DND-41 (cell line): ENCODE measurements at regions not wholly inside any gene's neighbourhood (a gene's known extent, or its start where the extent isn't known, plus 50 kb on each side); places are given as distances from the start of the nearest gene placed in this dataset.

ENCODE experiments used
- ATAC-seq: fragments of 200-7000 bp; cut with Tn5 transposase; 3 replicates; pipeline ENCODE4 v1.9.1; 2021; ENCODE audit warnings: low read depth; ENCODE audit not compliant: insufficient read depth
- DNase-seq: peaks from one replicate; pipeline ENCODE4 v3.0.0-alpha.2; 2020
- H2AFZ ChIP-seq: 2 replicates; pipeline ENCODE4 v1.6.0; 2012; ENCODE audit warnings: low read depth, low read length
- H3K27ac ChIP-seq: 2 replicates; pipeline ENCODE4 v1.5.1; 2012; ENCODE audit warnings: low read length, inconsistent platforms
- H3K27me3 ChIP-seq: fragments of 200-600 bp; sonication (generic); 2 replicates; pipeline ENCODE4 v1.6.0; 2012; ENCODE audit warnings: low read length, mild to moderate bottlenecking, inconsistent platforms; ENCODE audit not compliant: insufficient read depth, poor library complexity
- H3K36me3 ChIP-seq: 2 replicates; pipeline ENCODE4 v1.5.1; 2012; ENCODE audit warnings: low read length, inconsistent platforms; ENCODE audit not compliant: insufficient read depth
- H3K4me1 ChIP-seq: 2 replicates; pipeline ENCODE4 v1.5.1; 2012; ENCODE audit warnings: mild to moderate bottlenecking, low read length; ENCODE audit not compliant: insufficient read depth
- H3K4me2 ChIP-seq: 2 replicates; pipeline ENCODE4 v1.6.0; 2012; ENCODE audit warnings: mild to moderate bottlenecking, moderate library complexity, low read length, inconsistent platforms; ENCODE audit not compliant: insufficient read depth
- H3K4me3 ChIP-seq, 2 experiments: fragments of 200-600 bp in 1 of 2; shearing (Covaris generic) in 1 of 2; 2 replicates each; pipeline ENCODE4 v1.5.1; 2012 to 2016; ENCODE audit warnings: inconsistent platforms in 2 of 2, low read length in 2 of 2, mild to moderate bottlenecking in 2 of 2, low read depth in 1 of 2, moderate library complexity in 1 of 2
- H3K79me2 ChIP-seq: 2 replicates; pipeline ENCODE4 v1.6.0; 2012; ENCODE audit warnings: low read length, inconsistent platforms; ENCODE audit not compliant: insufficient read depth
- H3K9ac ChIP-seq: 2 replicates; pipeline ENCODE4 v1.6.0; 2012; ENCODE audit warnings: low read depth, mild to moderate bottlenecking, inconsistent platforms, low read length, moderate library complexity
- H3K9me3 ChIP-seq: 2 replicates; pipeline ENCODE4 v1.5.1; 2012; ENCODE audit warnings: low read length, moderate library complexity, mild to moderate bottlenecking, inconsistent platforms; ENCODE audit not compliant: insufficient read depth, severe bottlenecking
- H4K20me1 ChIP-seq: 2 replicates; pipeline ENCODE4 v1.6.0; 2012; ENCODE audit warnings: low read length; ENCODE audit not compliant: insufficient read depth
- EZH2 ChIP-seq: IDR thresholded peaks from 3 replicates; pipeline ENCODE4 v1.6.1; 2012; ENCODE audit warnings: borderline replicate concordance, low read depth, mild to moderate bottlenecking, moderate library complexity, low read length, inconsistent platforms; ENCODE audit not compliant: severe bottlenecking
- TF ChIP-seq, protein P1 (sequence below): IDR thresholded peaks from 2 replicates; pipeline ENCODE4 v1.5.1; 2012; ENCODE audit warnings: borderline replicate concordance, low read length, moderate library complexity, mild to moderate bottlenecking; ENCODE audit not compliant: poor library complexity, severe bottlenecking; ENCODE audit errors: extremely low read depth

DNA sequence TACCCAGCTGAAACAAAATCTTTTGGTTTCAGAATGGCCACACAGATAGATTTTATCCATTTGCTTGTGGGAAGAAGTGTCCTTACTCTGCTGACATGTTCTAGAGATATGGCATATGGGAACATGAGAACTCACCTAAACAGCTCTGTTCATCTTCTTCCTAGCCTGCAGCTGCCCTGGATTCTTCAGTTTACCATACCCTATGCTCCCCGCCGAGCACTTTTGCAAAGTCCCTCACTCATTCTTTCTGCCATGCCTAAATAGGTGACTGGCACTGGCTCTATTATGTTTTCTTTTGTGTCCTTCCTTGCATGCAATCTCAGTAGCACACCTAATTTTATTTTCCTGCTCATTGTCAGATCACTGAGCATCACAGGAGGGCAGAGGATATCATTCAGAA, 293.7 kb upstream of the RSPO3 start:
- TF ChIP-seq EZH2: no peak
- TF ChIP-seq, protein P1, sequence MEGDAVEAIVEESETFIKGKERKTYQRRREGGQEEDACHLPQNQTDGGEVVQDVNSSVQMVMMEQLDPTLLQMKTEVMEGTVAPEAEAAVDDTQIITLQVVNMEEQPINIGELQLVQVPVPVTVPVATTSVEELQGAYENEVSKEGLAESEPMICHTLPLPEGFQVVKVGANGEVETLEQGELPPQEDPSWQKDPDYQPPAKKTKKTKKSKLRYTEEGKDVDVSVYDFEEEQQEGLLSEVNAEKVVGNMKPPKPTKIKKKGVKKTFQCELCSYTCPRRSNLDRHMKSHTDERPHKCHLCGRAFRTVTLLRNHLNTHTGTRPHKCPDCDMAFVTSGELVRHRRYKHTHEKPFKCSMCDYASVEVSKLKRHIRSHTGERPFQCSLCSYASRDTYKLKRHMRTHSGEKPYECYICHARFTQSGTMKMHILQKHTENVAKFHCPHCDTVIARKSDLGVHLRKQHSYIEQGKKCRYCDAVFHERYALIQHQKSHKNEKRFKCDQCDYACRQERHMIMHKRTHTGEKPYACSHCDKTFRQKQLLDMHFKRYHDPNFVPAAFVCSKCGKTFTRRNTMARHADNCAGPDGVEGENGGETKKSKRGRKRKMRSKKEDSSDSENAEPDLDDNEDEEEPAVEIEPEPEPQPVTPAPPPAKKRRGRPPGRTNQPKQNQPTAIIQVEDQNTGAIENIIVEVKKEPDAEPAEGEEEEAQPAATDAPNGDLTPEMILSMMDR: no peak
- H2AFZ ChIP-seq: no peak overlapping the region
- ATAC-seq (no peak), DNase-seq (no peak)
- H3K79me2 ChIP-seq: no peaks in the 10 kb centered on the region
- no peak overlapping the region for H3K4me2 ChIP-seq
- H4K20me1 ChIP-seq: no peaks in the 10 kb centered on the region
- H3K9me3 ChIP-seq: no peaks in the 10 kb centered on the region
- H3K27ac ChIP-seq: no peak overlapping the region
- no peak overlapping the region for H3K9ac ChIP-seq
- H3K27me3 ChIP-seq: no peaks in the 10 kb centered on the region
- H3K36me3 ChIP-seq: no peaks in the 10 kb centered on the region
- no peaks in the 10 kb centered on the region for H3K4me1 ChIP-seq
- H3K4me3 ChIP-seq: no peak overlapping the region

DNA sequence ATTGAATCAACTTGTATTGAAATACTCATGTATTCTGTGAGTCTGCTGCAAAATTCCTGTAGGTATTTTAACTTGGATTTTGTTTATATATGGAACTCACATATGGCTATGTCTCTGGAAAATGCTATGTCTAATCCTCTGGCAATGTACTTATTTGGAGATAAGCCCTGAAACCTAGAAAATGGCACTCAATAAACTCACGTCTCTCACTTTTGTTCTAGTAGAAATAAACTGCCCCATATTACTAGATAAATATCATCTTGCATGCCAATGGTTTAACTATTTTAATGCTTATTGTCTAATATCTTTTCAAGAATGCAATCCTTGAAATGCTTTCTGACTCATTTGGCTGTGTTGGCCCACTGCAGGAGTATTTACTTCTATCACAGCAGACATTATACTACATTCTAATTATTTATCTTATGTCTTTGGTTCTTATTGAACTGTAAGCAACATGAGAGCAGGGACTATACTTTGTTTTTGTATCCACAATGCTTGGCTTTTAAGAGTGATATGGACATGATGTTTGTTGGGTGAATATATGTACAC, 292.2 kb upstream of the RSPO3 start:
- TF ChIP-seq EZH2: no peak
- TF ChIP-seq, protein P1: no peak
- no peak overlapping the region for H2AFZ ChIP-seq
- no peak overlapping the region for H3K27ac ChIP-seq
- H4K20me1 ChIP-seq: no peaks in the 10 kb centered on the region
- H3K79me2 ChIP-seq: no peaks in the 10 kb centered on the region
- no peaks in the 10 kb centered on the region for H3K36me3 ChIP-seq
- H3K9me3 ChIP-seq: no peaks in the 10 kb centered on the region
- no peak overlapping the region for H3K4me2 ChIP-seq
- ATAC-seq (no peak), DNase-seq (no peak)
- no peaks in the 10 kb centered on the region for H3K4me1 ChIP-seq
- no peaks in the 10 kb centered on the region for H3K27me3 ChIP-seq
- H3K4me3 ChIP-seq: no peak overlapping the region
- no peak overlapping the region for H3K9ac ChIP-seq

- DNase-seq (no peak), ATAC-seq (no peak)
- Histone ChIP-seq H4K20me1 (no peaks in the 10 kb centered on the region), H3K27ac (no peak overlapping the region), H3K27me3 (no peaks in the 10 kb centered on the region), H3K4me3 (no peak overlapping the region), H2AFZ (no peak overlapping the region), H3K9ac (no peak overlapping the region), H3K4me1 (no peaks in the 10 kb centered on the region), H3K36me3 (no peaks in the 10 kb centered on the region), H3K9me3 (no peaks in the 10 kb centered on the region), H3K4me2 (no peak overlapping the region), H3K79me2 (no peaks in the 10 kb centered on the region)
- no peak for TF ChIP-seq EZH2
- TF ChIP-seq, protein P1: no peak
These were observed 287.0 kb upstream of the RSPO3 start for GRCh38 chr6:126831461-126831860.

GRCh38 chr6:126842769-126843168, 275.7 kb upstream of the RSPO3 start:
- TF ChIP-seq EZH2: no peak
- TF ChIP-seq, protein P1: no peak

More at GRCh38 chr6:126842769-126843168, 275.7 kb upstream of the RSPO3 start:
- Histone ChIP-seq H3K27ac (no peak overlapping the region), H3K4me1 (no peaks in the 10 kb centered on the region), H4K20me1 (no peaks in the 10 kb centered on the region), H3K4me3 (no peak overlapping the region), H3K9me3 (no peaks in the 10 kb centered on the region), H3K4me2 (no peak overlapping the region), H3K27me3 (no peaks in the 10 kb centered on the region), H3K9ac (no peak overlapping the region), H2AFZ (no peak overlapping the region), H3K36me3 (no peaks in the 10 kb centered on the region), H3K79me2 (no peaks in the 10 kb centered on the region)
- no peak for ATAC-seq
- DNase-seq: no peak
